ENCODE measurements at regions not wholly inside any gene's neighbourhood (a gene's known extent, or its start where the extent isn't known, plus 50 kb on each side); places are given as distances from the start of the nearest gene placed in this dataset.

DNA sequence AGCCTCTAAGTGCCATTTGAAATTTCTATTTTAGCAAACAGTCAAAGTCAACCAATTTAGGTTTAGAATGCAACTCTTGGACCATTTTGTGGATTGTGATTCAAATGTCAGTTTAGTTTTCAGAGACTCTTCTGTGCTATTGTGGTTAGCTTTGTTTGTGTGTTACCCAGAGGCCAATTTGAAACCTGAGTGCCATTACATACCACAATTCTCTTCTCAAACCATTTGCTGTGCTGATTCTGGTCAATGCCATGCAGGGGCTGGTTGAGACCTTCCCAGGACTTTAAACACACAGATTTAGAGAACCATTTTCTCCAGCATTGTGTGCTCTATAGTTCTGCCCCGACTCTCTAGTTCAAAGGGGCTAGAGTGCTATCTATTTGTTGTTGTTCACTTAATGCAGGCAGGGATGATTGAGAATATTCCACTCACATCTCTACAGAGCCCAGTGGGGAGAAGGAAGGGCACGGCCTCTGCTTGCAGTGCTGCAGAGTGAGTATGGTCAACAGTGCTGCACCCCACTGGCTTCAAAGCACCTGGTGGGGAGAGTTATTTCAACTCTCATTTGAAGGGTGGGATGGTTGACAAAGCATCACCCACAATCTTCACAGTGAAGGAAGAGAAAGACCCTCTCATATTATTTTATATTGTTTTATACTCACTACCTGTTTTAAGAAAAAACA, 738.2 kb downstream of the COL12A1 start:
- Histone ChIP-seq H3K9me3 (ENCODE audit: control insufficient read depth in 2 of 3, insufficient read depth in 1 of 3, low read length in 3 of 3) (peaks cover 0 to 3% (median 0%) of the 10 kb centered on the region in 3 donors), H3K4me1 (ENCODE audit: control insufficient read depth in 2 of 3, insufficient read depth in 2 of 3, low read depth in 1 of 3, low read length in 3 of 3) (no peaks in the 10 kb centered on the region), H3K36me3 (ENCODE audit: control insufficient read depth in 2 of 3, insufficient read depth in 3 of 3, low read length in 3 of 3) (no peaks in the 10 kb centered on the region), H3K9ac (ENCODE audit: low read length in 3 of 3) (no peak overlapping the region), H3K27me3 (ENCODE audit: control insufficient read depth, insufficient read depth, low read length) (no peaks in the 10 kb centered on the region), H3K27ac (ENCODE audit: low read depth in 2 of 2, low read length in 2 of 2) (no peak overlapping the region), H3K4me3 (ENCODE audit: low read length in 3 of 3) (no peak overlapping the region)
- intact Hi-C loops (cut with DNase I), result no loop called here
- DNase-seq (no peak), FAIRE-seq (no peak)
- TF ChIP-seq CTCF (IDR thresholded peaks at IDR 0.05; ENCODE audit: borderline replicate concordance, extremely low read depth, insufficient read depth), result no peak

GRCh38 chr6:74466572-74466971, 739.3 kb downstream of the COL12A1 start:
- no peak for FAIRE-seq
- H3K4me1 ChIP-seq (ENCODE audit: control insufficient read depth in 2 of 3, insufficient read depth in 2 of 3, low read depth in 1 of 3, low read length in 3 of 3), result no peaks in the 10 kb centered on the region
- no peak for TF ChIP-seq CTCF (IDR thresholded peaks at IDR 0.05; ENCODE audit: borderline replicate concordance, extremely low read depth, insufficient read depth)
- no peak overlapping the region for H3K9ac ChIP-seq (ENCODE audit: low read length in 3 of 3)
- H3K36me3 ChIP-seq (ENCODE audit: control insufficient read depth in 2 of 3, insufficient read depth in 3 of 3, low read length in 3 of 3), result no peaks in the 10 kb centered on the region
- intact Hi-C loops (cut with DNase I), result no loop called here
- H3K4me3 ChIP-seq (ENCODE audit: low read length in 3 of 3), result no peak overlapping the region
- H3K27me3 ChIP-seq (ENCODE audit: control insufficient read depth, insufficient read depth, low read length), result no peaks in the 10 kb centered on the region
- peaks cover 0 to 3% (median 0%) of the 10 kb centered on the region in 3 donors for H3K9me3 ChIP-seq (ENCODE audit: control insufficient read depth in 2 of 3, insufficient read depth in 1 of 3, low read length in 3 of 3)
- no peak overlapping the region for H3K27ac ChIP-seq (ENCODE audit: low read depth in 2 of 2, low read length in 2 of 2)
- DNase-seq, result no peak

- H3K9me3 ChIP-seq (ENCODE audit: control insufficient read depth in 2 of 3, insufficient read depth in 1 of 3, low read length in 3 of 3), result no peaks in the 10 kb centered on the region
- no peaks in the 10 kb centered on the region for H3K27me3 ChIP-seq (ENCODE audit: control insufficient read depth, insufficient read depth, low read length)
- FAIRE-seq (no peak), DNase-seq (no peak)
- H3K4me1 ChIP-seq (ENCODE audit: control insufficient read depth in 2 of 3, insufficient read depth in 2 of 3, low read depth in 1 of 3, low read length in 3 of 3), result no peaks in the 10 kb centered on the region
- intact Hi-C loops (cut with DNase I), result no loop called here
- no peak overlapping the region for H3K27ac ChIP-seq (ENCODE audit: low read depth in 2 of 2, low read length in 2 of 2)
- no peak overlapping the region for H3K4me3 ChIP-seq (ENCODE audit: low read length in 3 of 3)
- no peak overlapping the region for H3K9ac ChIP-seq (ENCODE audit: low read length in 3 of 3)
- TF ChIP-seq CTCF (IDR thresholded peaks at IDR 0.05; ENCODE audit: borderline replicate concordance, extremely low read depth, insufficient read depth), result no peak
- H3K36me3 ChIP-seq (ENCODE audit: control insufficient read depth in 2 of 3, insufficient read depth in 3 of 3, low read length in 3 of 3), result no peaks in the 10 kb centered on the region
Observed at GRCh38 chr6:74459260-74459659, 746.6 kb downstream of the COL12A1 start.

GRCh38 chr6:74458536-74458935, 747.3 kb downstream of the COL12A1 start:
- H3K36me3 ChIP-seq (ENCODE audit: control insufficient read depth in 2 of 3, insufficient read depth in 3 of 3, low read length in 3 of 3), result no peaks in the 10 kb centered on the region
- H3K27me3 ChIP-seq (ENCODE audit: control insufficient read depth, insufficient read depth, low read length), result no peaks in the 10 kb centered on the region
- H3K4me1 ChIP-seq (ENCODE audit: control insufficient read depth in 2 of 3, insufficient read depth in 2 of 3, low read depth in 1 of 3, low read length in 3 of 3), result no peaks in the 10 kb centered on the region
- intact Hi-C loops (cut with DNase I), result no loop called here
- H3K9ac ChIP-seq (ENCODE audit: low read length in 3 of 3), result no peak overlapping the region
- DNase-seq (no peak), FAIRE-seq (no peak)
- TF ChIP-seq CTCF (IDR thresholded peaks at IDR 0.05; ENCODE audit: borderline replicate concordance, extremely low read depth, insufficient read depth), result no peak
- no peaks in the 10 kb centered on the region for H3K9me3 ChIP-seq (ENCODE audit: control insufficient read depth in 2 of 3, insufficient read depth in 1 of 3, low read length in 3 of 3)
- H3K27ac ChIP-seq (ENCODE audit: low read depth in 2 of 2, low read length in 2 of 2), result no peak overlapping the region
- no peak overlapping the region for H3K4me3 ChIP-seq (ENCODE audit: low read length in 3 of 3)
